Activated T-helper 2 cell treated with anti-CD3 and anti-CD28 coated beads, Interferon-gamma antibody, Interleukin-2, Interleukin-4, amounts not matched to agents 10 μg/mL and 5 μg/mL and 100 μg/mL, durations not matched to agents 14 hours and 24 hours and 36 hours (primary cell): ENCODE measurements at regions not wholly inside any gene's neighbourhood (a gene's known extent, or its start where the extent isn't known, plus 50 kb on each side); places are given as distances from the start of the nearest gene placed in this dataset.

Source experiments
- DNase-seq: peaks from one replicate; pipeline ENCODE4 v3.0.0; 2021; ENCODE audit warnings: low spot score
- H3K27ac Mint-ChIP-seq: one replicate; pipeline ENCODE4 v1.8.0; 2021; ENCODE audit warnings: mixed read lengths
- H3K27me3 Mint-ChIP-seq: one replicate; pipeline ENCODE4 v1.8.0; 2021; ENCODE audit warnings: low read depth, mixed read lengths
- H3K36me3 Mint-ChIP-seq: one replicate; pipeline ENCODE4 v1.8.0; 2021; ENCODE audit warnings: low read depth, mixed read lengths
- H3K4me1 Mint-ChIP-seq: one replicate; pipeline ENCODE4 v1.8.0; 2021; ENCODE audit warnings: low read depth, mixed read lengths
- H3K4me3 Mint-ChIP-seq: one replicate; pipeline ENCODE4 v1.8.0; 2021; ENCODE audit warnings: low read depth, mild to moderate bottlenecking, moderate library complexity, mixed read lengths
- H3K9me3 Mint-ChIP-seq: one replicate; pipeline ENCODE4 v1.8.0; 2021; ENCODE audit warnings: mixed read lengths
- intact Hi-C: fragments of 100-400 bp; cut with micrococcal nuclease; formaldehyde crosslinking; loops from one replicate; pipeline ENCODE4 v1.15.1; 2023

- Mint-ChIP-seq H3K9me3 (peaks cover 15% of the 10 kb centered on the region), H3K27ac (no peak overlapping the region), H3K4me1 (no peaks in the 10 kb centered on the region), H3K27me3 (no peaks in the 10 kb centered on the region), H3K4me3 (no peak overlapping the region), H3K36me3 (no peaks in the 10 kb centered on the region)
- intact Hi-C loops, result no loop called here
- no peak for DNase-seq
Measured at GRCh38 chr1:73604211-73604610, 593.8 kb downstream of the LRRIQ3 start.

- Mint-ChIP-seq H3K27ac (no peak overlapping the region), H3K4me1 (no peaks in the 10 kb centered on the region), H3K27me3 (no peaks in the 10 kb centered on the region), H3K9me3 (peaks cover 29% of the 10 kb centered on the region), H3K4me3 (no peak overlapping the region), H3K36me3 (no peaks in the 10 kb centered on the region)
- DNase-seq, result no peak
- intact Hi-C loops, result no loop called here
Measured at GRCh38 chr1:73593804-73594203, 604.2 kb downstream of the LRRIQ3 start.

GRCh38 chr1:73593364-73593763 lies 604.6 kb downstream of the LRRIQ3 start:
- intact Hi-C loops, result no loop called here
- H3K4me1 Mint-ChIP-seq, result no peaks in the 10 kb centered on the region
- no peaks in the 10 kb centered on the region for H3K36me3 Mint-ChIP-seq
- DNase-seq, result no peak
- H3K27ac Mint-ChIP-seq, result no peak overlapping the region
- no peak overlapping the region for H3K4me3 Mint-ChIP-seq
- peaks cover 25% of the 10 kb centered on the region for H3K9me3 Mint-ChIP-seq
- no peaks in the 10 kb centered on the region for H3K27me3 Mint-ChIP-seq

- Mint-ChIP-seq H3K36me3 (no peaks in the 10 kb centered on the region), H3K27ac (no peak overlapping the region), H3K9me3 (peaks cover 15% of the 10 kb centered on the region), H3K4me1 (no peaks in the 10 kb centered on the region), H3K27me3 (no peaks in the 10 kb centered on the region), H3K4me3 (no peak overlapping the region)
- intact Hi-C loops, result no loop called here
- DNase-seq, result no peak
Measured at GRCh38 chr1:73587080-73587479, 610.9 kb downstream of the LRRIQ3 start.

- H3K27ac Mint-ChIP-seq, result no peak overlapping the region
- H3K36me3 Mint-ChIP-seq, result no peaks in the 10 kb centered on the region
- no peaks in the 10 kb centered on the region for H3K27me3 Mint-ChIP-seq
- H3K4me3 Mint-ChIP-seq, result no peak overlapping the region
- peaks cover 29% of the 10 kb centered on the region for H3K9me3 Mint-ChIP-seq
- no peak for DNase-seq
- H3K4me1 Mint-ChIP-seq, result no peaks in the 10 kb centered on the region
- intact Hi-C loops, result no loop called here
Measured at GRCh38 chr1:73577206-73577605, 620.8 kb downstream of the LRRIQ3 start.

- Mint-ChIP-seq H3K4me1 (no peaks in the 10 kb centered on the region), H3K27me3 (no peaks in the 10 kb centered on the region), H3K9me3 (peaks cover 25% of the 10 kb centered on the region), H3K4me3 (no peak overlapping the region), H3K27ac (no peak overlapping the region), H3K36me3 (no peaks in the 10 kb centered on the region)
- intact Hi-C loops, result no loop called here
- no peak for DNase-seq
Measured at GRCh38 chr1:73576083-73576482, 621.9 kb downstream of the LRRIQ3 start.

- no peaks in the 10 kb centered on the region for H3K36me3 Mint-ChIP-seq
- intact Hi-C loops, result no loop called here
- H3K27me3 Mint-ChIP-seq, result no peaks in the 10 kb centered on the region
- H3K4me1 Mint-ChIP-seq, result no peaks in the 10 kb centered on the region
- H3K9me3 Mint-ChIP-seq, result peaks cover 34% of the 10 kb centered on the region
- H3K4me3 Mint-ChIP-seq, result no peak overlapping the region
- DNase-seq, result no peak
- H3K27ac Mint-ChIP-seq, result no peak overlapping the region
Measured at GRCh38 chr1:73564294-73564693, 633.7 kb downstream of the LRRIQ3 start.

- DNase-seq, result no peak
- intact Hi-C loops, result no loop called here
- H3K27ac Mint-ChIP-seq, result no peak overlapping the region
- peaks cover 23% of the 10 kb centered on the region for H3K9me3 Mint-ChIP-seq
- H3K27me3 Mint-ChIP-seq, result no peaks in the 10 kb centered on the region
- no peaks in the 10 kb centered on the region for H3K4me1 Mint-ChIP-seq
- no peaks in the 10 kb centered on the region for H3K36me3 Mint-ChIP-seq
- H3K4me3 Mint-ChIP-seq, result no peak overlapping the region
Measured at GRCh38 chr1:73556270-73556669, 641.7 kb downstream of the LRRIQ3 start.

GRCh38 chr1:73537400-73537799 lies 660.6 kb downstream of the LRRIQ3 start:
- H3K4me3 Mint-ChIP-seq, result no peak overlapping the region
- H3K27ac Mint-ChIP-seq, result no peak overlapping the region
- H3K9me3 Mint-ChIP-seq, result peaks cover 29% of the 10 kb centered on the region
- DNase-seq, result no peak
- intact Hi-C loops, result no loop called here
- H3K27me3 Mint-ChIP-seq, result no peaks in the 10 kb centered on the region
- H3K36me3 Mint-ChIP-seq, result no peaks in the 10 kb centered on the region
- H3K4me1 Mint-ChIP-seq, result no peaks in the 10 kb centered on the region

GRCh38 chr1:73517603-73518191 lies 680.3 kb downstream of the LRRIQ3 start:
- intact Hi-C loops, result no loop called here
- no peaks in the 10 kb centered on the region for H3K4me1 Mint-ChIP-seq
- no peaks in the 10 kb centered on the region for H3K27me3 Mint-ChIP-seq
- peaks cover 7% of the 10 kb centered on the region for H3K9me3 Mint-ChIP-seq
- no peak overlapping the region for H3K27ac Mint-ChIP-seq
- no peaks in the 10 kb centered on the region for H3K36me3 Mint-ChIP-seq
- no peak for DNase-seq
- no peak overlapping the region for H3K4me3 Mint-ChIP-seq

- Mint-ChIP-seq H3K36me3 (no peaks in the 10 kb centered on the region), H3K4me3 (no peak overlapping the region), H3K4me1 (no peaks in the 10 kb centered on the region), H3K27ac (no peak overlapping the region), H3K9me3 (peaks cover 13% of the 10 kb centered on the region), H3K27me3 (no peaks in the 10 kb centered on the region)
- intact Hi-C loops, result no loop called here
- no peak for DNase-seq
Measured at GRCh38 chr1:73516451-73516850, 681.5 kb downstream of the LRRIQ3 start.

- Mint-ChIP-seq H3K27me3 (no peaks in the 10 kb centered on the region), H3K27ac (no peak overlapping the region)
Measured at GRCh38 chr1:73511038-73511437, 686.9 kb downstream of the LRRIQ3 start.

GRCh38 chr1:73500154-73500553 lies 697.8 kb downstream of the LRRIQ3 start:
- Mint-ChIP-seq H3K4me3 (no peak overlapping the region), H3K36me3 (no peaks in the 10 kb centered on the region), H3K27me3 (no peaks in the 10 kb centered on the region), H3K27ac (no peak overlapping the region), H3K9me3 (peaks cover 13% of the 10 kb centered on the region), H3K4me1 (no peaks in the 10 kb centered on the region)
- DNase-seq, result no peak
- intact Hi-C loops, result no loop called here

More at GRCh38 chr1:73511038-73511437, 686.9 kb downstream of the LRRIQ3 start:
- H3K4me3 Mint-ChIP-seq, result no peak overlapping the region
- peaks cover 9% of the 10 kb centered on the region for H3K9me3 Mint-ChIP-seq
- intact Hi-C loops, result no loop called here
- no peaks in the 10 kb centered on the region for H3K36me3 Mint-ChIP-seq
- H3K4me1 Mint-ChIP-seq, result no peaks in the 10 kb centered on the region
- DNase-seq, result no peak

- no peak overlapping the region for H3K27ac Mint-ChIP-seq
- peaks cover 13% of the 10 kb centered on the region for H3K9me3 Mint-ChIP-seq
- no peaks in the 10 kb centered on the region for H3K36me3 Mint-ChIP-seq
- H3K27me3 Mint-ChIP-seq, result no peaks in the 10 kb centered on the region
- intact Hi-C loops, result no loop called here
- no peak for DNase-seq
- no peak overlapping the region for H3K4me3 Mint-ChIP-seq
- no peaks in the 10 kb centered on the region for H3K4me1 Mint-ChIP-seq
Measured at GRCh38 chr1:73499671-73500070, 698.3 kb downstream of the LRRIQ3 start.
